LNCaP clone FGC (cell line): ENCODE measurements at regions not wholly inside any gene's neighbourhood (a gene's known extent, or its start where the extent isn't known, plus 50 kb on each side); places are given as distances from the start of the nearest gene placed in this dataset.

ENCODE experiments used
- DNase-seq: peaks from one replicate; pipeline ENCODE4 v3.0.0-alpha.2; 2011; ENCODE audit warnings: low read depth
- H3K4me3 ChIP-seq: 2 replicates; pipeline ENCODE4 v1.5.1; 2011; ENCODE audit warnings: mild to moderate bottlenecking, low read depth, low read length, control low read depth
- TF ChIP-seq, protein P1 (sequence below): IDR thresholded peaks from 2 replicates; pipeline ENCODE4 v1.5.1; 2012; ENCODE audit warnings: mild to moderate bottlenecking; ENCODE audit not compliant: control insufficient read depth, insufficient read depth; ENCODE audit errors: extremely low read depth

DNA sequence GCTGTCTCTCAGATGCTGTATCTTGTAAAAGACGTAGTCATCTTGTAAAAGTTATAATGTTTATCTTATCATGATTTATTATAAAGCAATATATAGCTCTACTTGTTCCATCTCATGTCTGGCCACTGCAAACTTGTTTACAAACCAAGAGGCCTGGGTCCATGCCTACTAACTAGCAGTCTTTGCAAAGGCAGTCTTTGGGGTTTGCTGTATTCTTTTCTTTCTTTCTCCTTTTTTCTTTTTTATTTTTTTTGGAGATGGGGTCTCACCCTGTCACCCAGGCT lies 272.6 kb downstream of the GATA3 start:
- peak; percentile 73 for DNase-seq
- TF ChIP-seq, protein P1, sequence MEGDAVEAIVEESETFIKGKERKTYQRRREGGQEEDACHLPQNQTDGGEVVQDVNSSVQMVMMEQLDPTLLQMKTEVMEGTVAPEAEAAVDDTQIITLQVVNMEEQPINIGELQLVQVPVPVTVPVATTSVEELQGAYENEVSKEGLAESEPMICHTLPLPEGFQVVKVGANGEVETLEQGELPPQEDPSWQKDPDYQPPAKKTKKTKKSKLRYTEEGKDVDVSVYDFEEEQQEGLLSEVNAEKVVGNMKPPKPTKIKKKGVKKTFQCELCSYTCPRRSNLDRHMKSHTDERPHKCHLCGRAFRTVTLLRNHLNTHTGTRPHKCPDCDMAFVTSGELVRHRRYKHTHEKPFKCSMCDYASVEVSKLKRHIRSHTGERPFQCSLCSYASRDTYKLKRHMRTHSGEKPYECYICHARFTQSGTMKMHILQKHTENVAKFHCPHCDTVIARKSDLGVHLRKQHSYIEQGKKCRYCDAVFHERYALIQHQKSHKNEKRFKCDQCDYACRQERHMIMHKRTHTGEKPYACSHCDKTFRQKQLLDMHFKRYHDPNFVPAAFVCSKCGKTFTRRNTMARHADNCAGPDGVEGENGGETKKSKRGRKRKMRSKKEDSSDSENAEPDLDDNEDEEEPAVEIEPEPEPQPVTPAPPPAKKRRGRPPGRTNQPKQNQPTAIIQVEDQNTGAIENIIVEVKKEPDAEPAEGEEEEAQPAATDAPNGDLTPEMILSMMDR, result 0 out of 2 replicates have a peak, but pooled peaks have one; percentile 12
- H3K4me3 ChIP-seq, result no peak overlapping the region

DNA sequence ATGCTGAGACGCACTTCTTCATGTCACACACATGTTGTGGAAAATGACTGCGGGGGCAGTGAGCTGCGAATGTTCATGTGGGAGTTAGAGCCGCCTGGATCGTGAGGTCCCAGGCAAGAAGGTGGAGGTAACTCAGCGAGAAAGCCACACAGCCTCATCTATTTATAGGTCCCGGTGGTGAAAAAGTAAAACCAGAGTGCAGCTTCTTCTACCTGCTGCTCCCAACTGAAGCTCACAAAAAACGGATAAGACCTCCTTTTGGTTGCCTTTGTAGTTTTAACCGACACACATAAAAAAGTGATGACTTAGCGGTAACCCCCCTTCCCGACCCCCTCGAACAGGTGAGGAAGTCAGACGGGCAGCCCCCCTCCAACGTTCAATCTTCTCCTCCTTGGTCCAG lies 276.9 kb downstream of the GATA3 start:
- no peak overlapping the region for H3K4me3 ChIP-seq
- TF ChIP-seq, protein P1, result no peak

GRCh38 chr10:8331896-8332729 lies 277.6 kb downstream of the GATA3 start:
- no peak for DNase-seq
- H3K4me3 ChIP-seq, result no peak overlapping the region

More for the DNA sequence above, 276.9 kb downstream of the GATA3 start:
- no peak for DNase-seq

GRCh38 chr10:8332730-8333111 lies 278.2 kb downstream of the GATA3 start:
- no peak for DNase-seq
- TF ChIP-seq, protein P1, result no peak
- no peak overlapping the region for H3K4me3 ChIP-seq

More at GRCh38 chr10:8331896-8332729, 277.6 kb downstream of the GATA3 start:
- TF ChIP-seq, protein P1, result no peak

- no peak overlapping the region for H3K4me3 ChIP-seq
- no peak for DNase-seq
- TF ChIP-seq, protein P1, result no peak
Observed at GRCh38 chr10:8334631-8335030, 280.1 kb downstream of the GATA3 start.

DNA sequence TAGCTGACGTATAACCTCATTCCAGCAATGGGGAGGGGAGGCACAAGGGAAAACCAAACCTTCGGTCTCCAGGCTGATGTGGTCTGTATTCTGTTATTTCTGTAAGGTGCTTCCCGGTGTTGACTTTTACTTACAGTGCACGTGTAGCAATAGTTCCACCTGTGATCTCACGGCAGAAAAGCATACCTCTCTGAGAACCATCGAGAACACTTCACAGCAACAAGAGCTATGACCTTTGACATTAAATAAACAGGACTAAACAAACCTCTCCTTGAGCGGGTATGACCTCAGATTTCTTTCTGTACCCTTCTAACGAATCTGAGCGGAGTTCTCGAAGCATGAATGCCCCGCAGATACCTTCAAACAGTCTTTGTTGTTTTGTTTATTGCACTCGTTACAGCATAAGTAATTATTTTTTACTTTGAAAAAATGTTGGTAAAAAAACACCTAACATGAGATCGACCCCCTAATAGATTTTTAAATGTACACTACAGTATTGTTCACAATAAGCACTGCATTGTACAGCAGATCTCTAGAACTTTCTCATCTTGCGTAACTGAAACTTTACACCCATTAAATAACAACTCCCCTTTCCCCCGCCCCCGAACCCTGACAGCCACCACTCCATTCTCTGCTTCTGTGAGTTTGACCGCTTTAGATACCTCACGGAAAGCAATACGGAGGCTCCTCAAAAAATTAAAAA lies 282.3 kb downstream of the GATA3 start:
- TF ChIP-seq, protein P1, result no peak
- DNase-seq, result no peak
- H3K4me3 ChIP-seq, result no peak overlapping the region

DNA sequence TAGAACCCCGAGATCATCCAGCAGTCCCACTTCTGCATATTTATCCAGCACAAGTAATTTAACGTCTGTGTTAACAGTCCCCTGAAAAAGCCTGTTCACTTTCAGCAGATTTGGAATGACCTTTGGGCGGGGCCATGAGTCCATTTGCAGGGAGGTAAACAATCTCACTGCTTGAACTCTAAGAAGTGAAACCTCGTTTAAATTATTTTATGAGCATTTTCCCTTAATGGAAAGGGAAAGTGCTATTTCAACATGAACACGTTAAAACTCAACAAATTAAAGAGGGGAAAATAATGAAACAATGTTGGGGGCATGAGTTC lies 282.8 kb downstream of the GATA3 start:
- TF ChIP-seq, protein P1, result no peak
- H3K4me3 ChIP-seq, result no peak overlapping the region
- DNase-seq, result no peak
